GM19238 (cell line): ENCODE measurements at regions not wholly inside any gene's neighbourhood (a gene's known extent, or its start where the extent isn't known, plus 50 kb on each side); places are given as distances from the start of the nearest gene placed in this dataset.
"Not testable (repeated sequence)": the region's sequence is repeated elsewhere in the genome, so short reads cannot be mapped to it uniquely, and the experiment has no call there.

Experiments used
- DNase-seq: peaks from one replicate; pipeline ENCODE4 v3.0.0; 2011; ENCODE audit warnings: low spot score; ENCODE audit not compliant: insufficient read length

DNA sequence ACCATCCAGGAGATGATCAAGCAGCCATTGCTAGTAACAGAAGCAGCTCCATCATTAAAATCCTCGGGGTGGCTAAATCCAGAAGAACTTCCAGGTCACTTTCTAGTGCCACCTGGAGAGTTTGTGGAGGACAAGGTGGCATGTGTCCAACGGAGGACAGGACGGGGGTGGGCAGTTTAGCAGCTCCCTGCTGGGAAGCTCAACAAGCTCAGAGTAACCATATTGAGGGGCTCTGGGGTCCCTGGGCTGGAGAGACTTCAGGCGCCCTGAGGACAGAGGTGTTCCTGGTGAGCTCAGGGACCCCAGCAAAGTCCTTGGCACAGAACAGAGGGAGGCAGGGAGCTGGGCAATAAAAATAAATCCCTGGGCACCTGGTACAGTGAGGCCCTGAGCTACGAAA, 140.0 kb upstream of the FHL2 start:
- DNase-seq: no peak

GRCh38 chr2:105537920-105538319, 139.1 kb upstream of the FHL2 start:
- DNase-seq: no peak

DNA sequence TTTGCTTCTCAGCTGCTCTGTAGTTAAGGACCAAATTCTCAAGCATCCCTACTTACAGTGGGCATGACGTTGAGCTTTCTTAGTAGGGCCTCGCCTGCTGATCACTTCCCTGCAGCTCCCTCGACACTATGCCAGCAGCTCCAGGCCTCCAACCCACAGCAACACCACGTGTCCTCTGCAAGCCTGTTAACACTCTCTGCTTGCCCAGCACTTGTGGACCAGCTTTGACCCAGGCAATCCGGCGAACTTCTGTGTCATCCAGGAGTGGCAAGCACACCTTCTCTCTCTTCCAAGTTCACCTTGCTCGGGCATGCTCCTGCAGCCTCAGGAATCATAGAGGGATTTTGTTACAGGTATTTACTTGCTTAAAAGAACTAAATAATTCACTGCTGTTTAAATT, 138.6 kb upstream of the FHL2 start:
- no peak for DNase-seq

GRCh38 chr2:105536175-105536574, 137.3 kb upstream of the FHL2 start:
- no peak for DNase-seq

- not testable (repeated sequence) for DNase-seq
Observed at GRCh38 chr2:105529258-105529657, 130.4 kb upstream of the FHL2 start.

- DNase-seq: no peak
Observed at GRCh38 chr2:105526000-105526925, 127.4 kb upstream of the FHL2 start.

DNA sequence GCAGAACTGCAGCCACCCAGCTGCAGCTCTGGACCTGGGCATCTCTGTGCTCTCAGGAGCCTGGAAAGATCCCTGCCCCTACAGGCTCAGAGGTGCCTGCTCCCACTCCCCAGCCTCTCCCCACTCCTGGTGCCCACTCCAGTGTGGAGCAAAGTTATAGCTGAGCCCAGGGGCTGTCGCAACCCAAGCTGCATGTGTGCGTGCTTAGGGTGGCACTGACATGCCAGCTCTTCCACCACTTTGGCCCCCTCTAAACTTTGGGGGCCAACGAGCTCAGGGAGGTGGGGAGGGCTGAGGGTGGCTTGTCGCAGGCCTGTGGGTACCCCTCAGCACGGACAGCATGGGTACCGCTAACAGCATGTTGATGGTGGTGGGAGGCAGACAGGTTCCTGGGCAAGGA, 126.3 kb upstream of the FHL2 start:
- no peak for DNase-seq

- no peak for DNase-seq
Observed at GRCh38 chr2:105522645-105523044, 123.8 kb upstream of the FHL2 start.

DNA sequence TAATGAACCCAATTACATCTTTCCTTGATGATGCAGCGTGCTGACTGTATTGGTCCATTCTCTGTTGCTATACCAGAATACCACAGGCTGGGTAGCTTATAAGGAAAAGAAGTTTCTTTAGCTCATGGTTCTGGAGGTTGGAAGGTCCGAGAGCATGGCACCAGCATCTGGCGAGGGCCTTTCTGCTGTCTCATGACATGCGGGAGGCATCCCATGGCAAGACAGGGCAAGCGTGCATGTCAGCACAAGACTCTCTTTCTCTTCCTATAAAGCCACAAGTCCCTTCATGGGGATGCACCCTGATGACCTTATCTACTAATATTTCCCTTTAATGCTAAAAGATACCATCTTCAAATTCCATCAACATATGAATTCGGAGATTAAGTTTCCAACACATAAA, 122.8 kb upstream of the FHL2 start:
- DNase-seq: no peak

- no peak for DNase-seq
Observed at GRCh38 chr2:105521176-105521575, 122.3 kb upstream of the FHL2 start.

DNA sequence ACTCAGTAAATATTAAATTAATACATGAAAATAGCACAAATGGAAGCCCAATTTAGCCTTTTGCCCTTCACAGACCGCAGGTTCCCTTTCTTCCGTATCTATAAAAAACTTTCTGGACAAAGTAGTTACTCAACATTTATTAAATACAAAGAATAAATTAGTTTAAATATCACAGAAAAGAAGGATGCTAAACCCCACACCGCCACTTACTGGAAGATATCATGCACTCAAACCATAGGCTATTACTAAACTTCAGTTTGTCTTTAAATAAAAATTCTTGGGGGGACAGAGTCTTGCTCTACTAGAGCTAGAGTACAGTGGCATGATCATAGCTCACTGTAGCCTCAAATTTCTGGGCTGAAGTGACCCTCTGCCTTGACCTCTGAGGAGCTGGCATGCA, 120.7 kb upstream of the FHL2 start:
- DNase-seq: no peak

DNA sequence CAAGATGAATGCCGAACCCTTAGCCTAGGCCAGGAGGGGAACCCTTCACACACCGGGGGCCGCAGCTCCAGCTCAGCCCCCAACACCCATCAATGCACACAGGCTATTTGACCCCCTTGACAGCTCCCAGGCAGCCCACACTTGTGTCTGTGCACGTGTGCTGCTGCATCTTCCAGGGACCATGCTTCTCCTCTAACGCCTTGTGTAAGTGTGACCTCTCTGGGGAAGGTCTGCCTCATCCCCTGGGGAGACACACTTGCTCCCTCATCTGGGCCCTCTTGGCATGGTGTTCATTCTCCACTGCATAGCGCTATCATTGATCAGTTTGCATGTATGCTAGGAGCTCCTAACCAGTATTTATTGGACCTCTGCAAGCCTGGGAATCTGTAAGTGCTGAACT, 120.0 kb upstream of the FHL2 start:
- DNase-seq: no peak

DNA sequence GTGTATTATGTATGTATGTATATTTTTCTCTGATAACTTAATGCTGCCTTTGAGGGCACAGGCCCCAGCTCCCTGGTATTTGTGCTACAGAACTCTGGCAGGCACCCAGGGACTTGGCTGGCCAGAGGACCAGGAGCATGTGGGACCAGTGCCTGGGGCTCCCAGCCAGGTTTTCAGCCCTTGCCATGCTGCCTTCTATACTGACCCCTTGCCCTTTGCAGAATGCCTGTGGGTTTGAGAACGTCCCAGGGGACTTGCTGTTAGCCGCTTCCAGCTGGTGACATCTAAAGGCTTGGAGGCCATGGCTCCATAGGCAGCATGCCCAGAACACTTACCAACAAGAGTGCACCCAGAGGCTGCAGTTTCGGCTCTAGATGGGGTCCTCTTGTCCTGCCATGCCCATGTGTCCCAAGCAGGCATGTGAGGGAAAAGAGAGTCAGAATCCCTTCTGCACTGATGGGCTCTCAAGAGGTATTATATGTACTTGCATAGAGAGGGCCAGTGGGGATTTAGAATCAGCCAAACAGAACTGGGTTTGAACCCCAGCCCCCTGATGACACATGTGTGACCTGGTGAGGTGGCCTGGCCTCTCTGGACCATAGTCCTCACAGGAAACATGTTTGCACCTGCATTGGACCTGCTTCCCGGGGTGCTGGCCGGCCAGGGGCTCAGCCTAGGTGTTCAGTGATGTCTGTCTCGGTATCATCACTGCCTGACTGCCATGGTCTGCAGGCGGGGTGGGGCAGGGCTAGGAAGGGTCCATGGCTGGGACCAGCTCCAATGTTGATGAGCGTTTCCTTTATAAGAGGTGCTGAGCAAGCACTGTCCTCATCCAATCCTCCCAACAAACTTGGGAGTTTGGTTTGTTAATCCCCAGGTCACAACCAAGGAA, 119.2 kb upstream of the FHL2 start:
- no peak for DNase-seq

GRCh38 chr2:105515581-105516415, 116.9 kb upstream of the FHL2 start:
- no peak for DNase-seq

DNA sequence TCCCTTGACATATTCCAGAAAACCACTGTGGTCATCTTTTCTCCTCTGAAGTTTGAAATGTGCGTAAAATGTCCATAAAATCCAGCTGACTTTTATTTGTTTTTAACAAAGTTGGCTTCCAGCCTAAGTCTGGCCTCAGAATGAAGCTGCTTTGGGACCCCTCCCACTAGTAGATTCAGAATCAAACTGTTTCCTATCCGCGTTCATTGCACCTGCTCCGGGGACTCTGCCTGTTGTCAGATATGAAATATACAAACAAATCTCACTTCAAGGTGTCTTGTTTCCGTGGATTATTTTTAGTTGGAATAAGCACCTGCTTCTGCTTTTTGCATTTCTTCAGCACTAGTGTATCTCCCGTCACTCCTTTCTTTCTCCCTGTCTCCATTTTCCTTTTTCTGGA, 115.7 kb upstream of the FHL2 start:
- no peak for DNase-seq

- no peak for DNase-seq
Observed at GRCh38 chr2:105510761-105511528, 112.1 kb upstream of the FHL2 start.

GRCh38 chr2:105509269-105510086, 110.6 kb upstream of the FHL2 start:
- DNase-seq: no peak

DNA sequence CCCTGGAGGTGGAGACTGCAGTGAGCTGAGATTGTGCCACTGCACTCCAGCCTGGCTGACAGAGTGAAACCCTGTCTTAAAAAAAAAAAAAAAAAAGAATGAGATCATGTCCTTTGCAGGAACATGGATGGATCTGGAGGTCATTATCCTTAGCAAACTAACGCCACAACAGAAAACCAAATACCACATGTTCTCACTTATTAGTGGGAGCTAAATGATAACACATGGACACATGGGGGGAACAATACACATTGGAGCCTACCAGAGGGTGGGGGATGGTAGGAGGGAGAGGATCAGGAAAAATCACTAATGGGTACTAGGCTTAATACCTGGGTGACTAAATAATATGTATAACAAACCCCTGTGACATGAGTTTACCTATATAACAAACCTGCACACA, 108.0 kb upstream of the FHL2 start:
- DNase-seq: not testable (repeated sequence)

- DNase-seq: no peak
Observed at GRCh38 chr2:105504459-105504858, 105.6 kb upstream of the FHL2 start.
